Cardiac fibroblast (primary cell): ENCODE measurements at regions not wholly inside any gene's neighbourhood (a gene's known extent, or its start where the extent isn't known, plus 50 kb on each side); places are given as distances from the start of the nearest gene placed in this dataset.

Experiments used
- DNase-seq, 2 donors: peaks; one replicate each; pipeline versions ENCODE4 v3.0.0 to v3.0.0-alpha.2; 2010; ENCODE audit warnings: low read depth in 2 of 2
- H3K4me3 ChIP-seq, 2 donors: replicated peaks in 1 of 2; 1 replicate in 1 of 2; 2 replicates in 1 of 2; pipeline ENCODE4 v1.5.1; 2011; ENCODE audit warnings: low read depth in 2 of 2, low read length in 2 of 2, mild to moderate bottlenecking in 2 of 2, moderate library complexity in 1 of 2
- CTCF ChIP-seq: IDR thresholded peaks from one replicate; pipeline ENCODE4 v1.5.1; 2011; ENCODE audit warnings: low read depth, mild to moderate bottlenecking, low read length, inconsistent platforms

- H3K4me3 ChIP-seq: no peak overlapping the region
- DNase-seq: no peak
- TF ChIP-seq CTCF: no peak
Measured at GRCh38 chr18:78455386-78455785, 524.2 kb upstream of the SALL3 start.

- TF ChIP-seq CTCF: no peak
- no peak overlapping the region for H3K4me3 ChIP-seq
- DNase-seq: no peak
Measured at GRCh38 chr18:78457011-78457410, 522.6 kb upstream of the SALL3 start.

- no peak overlapping the region for H3K4me3 ChIP-seq
- no peak for DNase-seq
- TF ChIP-seq CTCF: no peak
Measured at GRCh38 chr18:78457731-78458130, 521.9 kb upstream of the SALL3 start.

- TF ChIP-seq CTCF: no peak
- no peak overlapping the region for H3K4me3 ChIP-seq
- DNase-seq: no peak
Measured at GRCh38 chr18:78458356-78458755, 521.3 kb upstream of the SALL3 start.

GRCh38 chr18:78459668-78460067 lies 520.0 kb upstream of the SALL3 start:
- TF ChIP-seq CTCF: no peak
- H3K4me3 ChIP-seq: no peak overlapping the region
- no peak for DNase-seq

GRCh38 chr18:78460558-78460957 lies 519.1 kb upstream of the SALL3 start:
- DNase-seq: no peak
- no peak for TF ChIP-seq CTCF
- no peak overlapping the region for H3K4me3 ChIP-seq

GRCh38 chr18:78473563-78473962 lies 506.1 kb upstream of the SALL3 start:
- H3K4me3 ChIP-seq: no peak overlapping the region
- TF ChIP-seq CTCF: no peak
- no peak for DNase-seq
